Type B pancreatic cell (in vitro differentiated cells): ENCODE measurements at regions not wholly inside any gene's neighbourhood (a gene's known extent, or its start where the extent isn't known, plus 50 kb on each side); places are given as distances from the start of the nearest gene placed in this dataset.

Experiments used
- DNase-seq: peaks from one replicate; pipeline ENCODE4 v3.0.0; 2021; ENCODE audit warnings: mixed read lengths; ENCODE audit not compliant: unreplicated experiment; ENCODE audit errors: extremely low spot score
- H3K27ac Mint-ChIP-seq: 2 replicates; pipeline ENCODE4 v1.8.0; 2021; ENCODE audit warnings: mild to moderate bottlenecking, mixed read lengths
- H3K27me3 Mint-ChIP-seq: 2 replicates; pipeline ENCODE4 v1.8.0; 2021; ENCODE audit warnings: mixed read lengths
- H3K36me3 Mint-ChIP-seq: 2 replicates; pipeline ENCODE4 v1.8.0; 2021; ENCODE audit warnings: mixed read lengths
- H3K4me1 Mint-ChIP-seq: one replicate; pipeline ENCODE4 v1.8.0; 2021; ENCODE audit warnings: mixed read lengths; ENCODE audit not compliant: unreplicated experiment
- H3K4me3 Mint-ChIP-seq: 2 replicates; pipeline ENCODE4 v1.8.0; 2021; ENCODE audit warnings: mild to moderate bottlenecking, mixed read lengths
- H3K9me3 Mint-ChIP-seq: 2 replicates; pipeline ENCODE4 v1.8.0; 2021; ENCODE audit warnings: mixed read lengths
- CTCF ChIP-seq: fragments of 200-600 bp; sonication (generic); conservative IDR thresholded peaks from 2 replicates; pipeline ENCODE4 v1.5.0; 2021; ENCODE audit warnings: antibody characterized with exemption, mild to moderate bottlenecking

DNA sequence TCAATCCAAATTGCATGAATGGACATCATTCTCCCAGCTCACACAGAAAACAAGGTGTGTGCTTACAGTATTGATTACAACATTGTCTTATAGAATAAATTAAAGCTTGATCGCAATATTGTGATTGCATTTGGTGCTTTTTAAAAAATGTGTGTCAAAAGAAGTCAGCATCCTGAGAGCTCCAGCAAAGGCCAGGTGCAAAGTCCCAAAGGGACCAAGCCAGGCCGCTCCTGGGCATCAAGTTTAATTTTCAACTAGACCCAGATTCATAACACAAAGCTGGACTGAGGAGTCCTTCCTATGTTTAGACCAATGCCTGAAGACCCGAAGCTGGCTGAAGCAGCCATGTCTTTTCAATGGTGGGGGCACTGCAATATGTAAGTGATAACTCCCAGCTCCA lies 295.6 kb downstream of the IRX2 start:
- DNase-seq, result no peak
- Mint-ChIP-seq H3K27ac (no peak overlapping the region), H3K36me3 (no peaks in the 10 kb centered on the region), H3K4me3 (no peak overlapping the region), H3K9me3 (no peaks in the 10 kb centered on the region), H3K27me3 (peaks cover 21% of the 10 kb centered on the region), H3K4me1 (peaks cover 16% of the 10 kb centered on the region)
- TF ChIP-seq CTCF, result no peak

GRCh38 chr5:2454876-2455275 lies 296.6 kb downstream of the IRX2 start:
- no peak for TF ChIP-seq CTCF
- Mint-ChIP-seq H3K4me3 (no peak overlapping the region), H3K4me1 (peaks cover 15% of the 10 kb centered on the region), H3K27me3 (peaks cover 26% of the 10 kb centered on the region), H3K27ac (no peak overlapping the region), H3K9me3 (no peaks in the 10 kb centered on the region), H3K36me3 (no peaks in the 10 kb centered on the region)
- DNase-seq, result no peak

- Mint-ChIP-seq H3K4me1 (peaks cover 4% of the 10 kb centered on the region), H3K27me3 (peaks cover 22% of the 10 kb centered on the region), H3K27ac (no peak overlapping the region), H3K4me3 (no peak overlapping the region), H3K9me3 (no peaks in the 10 kb centered on the region), H3K36me3 (no peaks in the 10 kb centered on the region)
- TF ChIP-seq CTCF, result no peak
- no peak for DNase-seq
Observed at GRCh38 chr5:2453781-2454180, 297.7 kb downstream of the IRX2 start.

GRCh38 chr5:2451100-2451499 lies 300.4 kb downstream of the IRX2 start:
- Mint-ChIP-seq H3K4me3 (no peak overlapping the region), H3K9me3 (no peaks in the 10 kb centered on the region), H3K27me3 (peaks cover 25% of the 10 kb centered on the region), H3K27ac (no peak overlapping the region), H3K4me1 (peaks cover 4% of the 10 kb centered on the region), H3K36me3 (no peaks in the 10 kb centered on the region)
- no peak for TF ChIP-seq CTCF
- DNase-seq, result no peak

DNA sequence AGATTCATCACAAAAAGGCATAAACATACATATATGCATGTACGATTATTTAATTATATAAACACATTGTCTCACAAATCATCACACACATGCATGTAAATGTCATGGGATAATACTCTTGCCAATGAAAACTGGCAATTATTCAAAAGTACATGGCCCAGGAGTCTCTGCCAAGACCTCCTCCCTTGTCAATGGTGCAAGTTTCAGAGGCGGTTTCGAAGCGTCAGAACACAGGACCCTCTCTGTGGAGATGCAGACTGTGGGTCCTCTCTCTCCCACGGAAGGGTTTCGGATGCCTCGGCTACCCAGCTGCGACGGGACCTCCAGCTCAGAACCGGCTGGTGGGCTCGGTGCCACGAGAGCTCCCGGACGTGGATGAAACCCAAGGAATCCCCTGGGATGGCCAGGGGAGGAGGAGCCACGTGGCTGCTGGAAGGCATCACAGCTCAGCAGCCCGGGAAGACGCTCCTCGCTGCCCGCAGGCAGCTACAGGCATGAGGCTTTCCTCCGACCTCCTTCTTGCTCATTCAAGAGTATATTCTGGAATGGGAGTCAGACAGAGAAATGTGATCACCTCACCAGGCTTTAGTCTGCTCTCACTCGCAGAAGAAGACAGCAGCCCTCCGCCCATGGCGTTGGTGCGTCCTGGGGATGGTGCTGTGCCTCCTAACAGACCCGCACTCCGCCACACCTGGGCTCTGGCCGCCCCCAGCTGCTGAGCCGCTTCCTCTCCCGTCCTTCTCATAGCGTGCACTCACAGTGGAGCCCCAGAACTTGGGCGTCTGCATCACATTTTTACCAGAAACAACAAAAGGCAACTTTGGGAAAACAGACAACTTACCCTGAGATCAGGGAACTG lies 308.8 kb downstream of the IRX2 start:
- Mint-ChIP-seq H3K9me3 (no peaks in the 10 kb centered on the region), H3K36me3 (no peaks in the 10 kb centered on the region), H3K4me3 (no peak overlapping the region), H3K27me3 (peaks cover 32% of the 10 kb centered on the region), H3K4me1 (no peaks in the 10 kb centered on the region), H3K27ac (no peak overlapping the region)
- no peak for DNase-seq
- no peak for TF ChIP-seq CTCF
